HG03175 (cell line): ENCODE measurements at regions not wholly inside any gene's neighbourhood (a gene's known extent, or its start where the extent isn't known, plus 50 kb on each side); places are given as distances from the start of the nearest gene placed in this dataset.
"Not testable (repeated sequence)": the region's sequence is repeated elsewhere in the genome, so short reads cannot be mapped to it uniquely, and the experiment has no call there.

ENCODE experiments used
- ATAC-seq: cut with Tn5 transposase; IDR thresholded peaks from one replicate; pipeline ENCODE4 v1.9.1; 2021; ENCODE audit warnings: mild to moderate bottlenecking, moderate library complexity; ENCODE audit not compliant: unreplicated experiment

- ATAC-seq, result no peak
Observed at GRCh38 chr15:38614621-38615020, 50.0 kb upstream of the RASGRP1 start.

- no peak for ATAC-seq
Observed at GRCh38 chr15:38617831-38618230, 53.2 kb upstream of the RASGRP1 start.

GRCh38 chr15:38618242-38618955 is 53.8 kb upstream of the RASGRP1 start:
- no peak for ATAC-seq

- ATAC-seq, result no peak
Observed at GRCh38 chr15:38620098-38620497, 55.5 kb upstream of the RASGRP1 start.

- ATAC-seq, result no peak
Observed at GRCh38 chr15:38620851-38621594, 56.4 kb upstream of the RASGRP1 start.

- no peak for ATAC-seq
Observed at GRCh38 chr15:38622304-38622703, 57.7 kb upstream of the RASGRP1 start.

GRCh38 chr15:38622908-38623307 is 58.3 kb upstream of the RASGRP1 start:
- no peak for ATAC-seq

GRCh38 chr15:38623744-38624143 is 59.1 kb upstream of the RASGRP1 start:
- ATAC-seq, result no peak

GRCh38 chr15:38624244-38625205 is 59.9 kb upstream of the RASGRP1 start:
- no peak for ATAC-seq

- no peak for ATAC-seq
Observed at GRCh38 chr15:38625886-38626285, 61.3 kb upstream of the RASGRP1 start.

GRCh38 chr15:38626443-38627050 is 61.9 kb upstream of the RASGRP1 start:
- no peak for ATAC-seq

- ATAC-seq, result no peak
Observed at GRCh38 chr15:38627689-38628277, 63.2 kb upstream of the RASGRP1 start.

- no peak for ATAC-seq
Observed at GRCh38 chr15:38631119-38632075, 66.8 kb upstream of the RASGRP1 start.

- ATAC-seq, result no peak
Observed at GRCh38 chr15:38635170-38635569, 70.6 kb upstream of the RASGRP1 start.

GRCh38 chr15:38636597-38636996 is 72.0 kb upstream of the RASGRP1 start:
- no peak for ATAC-seq

GRCh38 chr15:38638126-38638525 is 73.5 kb upstream of the RASGRP1 start:
- ATAC-seq, result no peak

GRCh38 chr15:38638811-38639210 is 74.2 kb upstream of the RASGRP1 start:
- ATAC-seq, result no peak

- no peak for ATAC-seq
Observed at GRCh38 chr15:38642689-38643270, 78.2 kb upstream of the RASGRP1 start.

- ATAC-seq, result not testable (repeated sequence)
Observed at GRCh38 chr15:38644353-38644752, 79.7 kb upstream of the RASGRP1 start.
